Endothelial cell of umbilical vein (primary cell): ENCODE measurements at regions not wholly inside any gene's neighbourhood (a gene's known extent, or its start where the extent isn't known, plus 50 kb on each side); places are given as distances from the start of the nearest gene placed in this dataset.

Experiments used
- FOS ChIP-seq: IDR thresholded peaks from 2 replicates; pipeline ENCODE4 v1.6.1; 2011; ENCODE audit warnings: mild to moderate bottlenecking, low read length, moderate library complexity, borderline replicate concordance; ENCODE audit not compliant: insufficient read depth
- POLR2A ChIP-seq: IDR thresholded peaks from 2 replicates; pipeline ENCODE4 v1.6.1; 2012; ENCODE audit warnings: low read depth, mild to moderate bottlenecking, control low read depth, low read length

DNA sequence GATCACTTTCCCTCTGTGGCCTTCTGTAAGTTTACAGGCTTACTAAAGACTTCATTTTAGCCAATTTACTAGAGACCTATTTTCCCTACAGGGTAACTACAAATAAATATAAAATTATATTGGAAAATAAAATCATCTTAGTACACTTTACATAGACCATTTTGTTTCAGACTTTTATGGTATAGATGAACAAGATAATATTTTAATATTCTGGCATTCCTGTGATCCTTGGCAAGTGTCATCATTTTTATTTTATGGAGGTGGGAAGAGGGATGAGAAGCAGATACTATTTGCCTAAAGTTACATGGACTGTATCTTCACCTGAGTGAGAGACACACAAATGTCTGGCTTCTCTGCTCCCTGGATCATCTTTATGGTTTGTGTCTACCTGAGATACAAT lies 149.6 kb upstream of the CWC22 start:
- TF ChIP-seq FOS (no peak), POLR2A (no peak)
